ENCODE measurements at regions not wholly inside any gene's neighbourhood (a gene's known extent, or its start where the extent isn't known, plus 50 kb on each side); places are given as distances from the start of the nearest gene placed in this dataset.

Small RNA genes in the stretch of these regions (small RNA-seq; reads per million reads assigned to genes)
- gene MIR148A, result 6.5 reads per million, percentile 85 among the genes with 10 or more reads in this experiment
